ENCODE measurements at regions not wholly inside any gene's neighbourhood (a gene's known extent, or its start where the extent isn't known, plus 50 kb on each side); places are given as distances from the start of the nearest gene placed in this dataset.
A peak's percentile ranks its signal among the peaks of the same experiment; 100 is the strongest.
"Not testable (repeated sequence)": the region's sequence is repeated elsewhere in the genome, so short reads cannot be mapped to it uniquely, and the experiment has no call there.

DNA sequence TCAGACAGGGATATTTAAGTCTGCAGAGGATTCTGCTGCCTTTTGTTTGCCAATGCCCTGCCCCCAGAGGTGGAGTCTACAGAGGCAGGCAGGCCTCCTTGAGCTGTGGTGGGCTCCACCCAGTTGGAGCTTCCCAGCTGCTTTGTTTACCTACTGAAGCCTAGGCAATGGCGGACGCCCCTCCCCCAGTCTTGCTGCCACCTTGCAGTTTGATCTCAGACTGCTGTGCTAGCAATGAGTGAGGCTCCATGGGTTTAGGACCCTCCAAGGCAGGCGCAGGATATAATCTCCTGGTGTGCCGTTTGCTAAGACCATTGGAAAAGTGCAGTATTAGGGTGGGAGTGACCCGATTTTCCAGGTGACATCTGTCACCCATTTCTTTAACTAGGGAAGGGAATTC lies 132.7 kb downstream of the UNC93B1 start:
- DNase-seq = not testable (repeated sequence)

- not testable (repeated sequence) for DNase-seq
These were observed 141.0 kb downstream of the UNC93B1 start for GRCh38 chr11:67862896-67863295.

- peak; percentile 69 for DNase-seq
These were observed 144.3 kb downstream of the UNC93B1 start for GRCh38 chr11:67859513-67860161.

DNA sequence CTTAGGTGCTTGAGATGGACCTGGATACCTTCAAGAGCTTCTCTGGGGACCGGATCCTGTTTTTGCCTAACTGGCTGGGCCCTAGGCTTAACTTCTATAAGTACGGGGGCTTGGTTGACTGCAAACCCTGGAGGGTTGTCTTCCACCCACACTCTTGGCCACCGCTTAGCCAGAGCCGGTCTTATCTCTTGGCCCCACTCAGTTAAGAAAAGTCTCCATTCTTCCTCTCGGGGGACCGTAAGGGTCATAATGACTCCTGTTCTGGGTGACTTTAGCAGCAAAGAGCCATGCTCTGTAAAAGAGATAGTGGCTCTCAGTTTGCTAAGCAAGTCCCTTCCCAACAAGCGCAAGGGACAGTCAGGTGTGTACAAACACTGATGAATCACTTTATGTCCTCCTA lies 153.2 kb downstream of the UNC93B1 start:
- not testable (repeated sequence) for DNase-seq

GRCh38 chr11:67849766-67850165 lies 154.1 kb downstream of the UNC93B1 start:
- DNase-seq = not testable (repeated sequence)

DNA sequence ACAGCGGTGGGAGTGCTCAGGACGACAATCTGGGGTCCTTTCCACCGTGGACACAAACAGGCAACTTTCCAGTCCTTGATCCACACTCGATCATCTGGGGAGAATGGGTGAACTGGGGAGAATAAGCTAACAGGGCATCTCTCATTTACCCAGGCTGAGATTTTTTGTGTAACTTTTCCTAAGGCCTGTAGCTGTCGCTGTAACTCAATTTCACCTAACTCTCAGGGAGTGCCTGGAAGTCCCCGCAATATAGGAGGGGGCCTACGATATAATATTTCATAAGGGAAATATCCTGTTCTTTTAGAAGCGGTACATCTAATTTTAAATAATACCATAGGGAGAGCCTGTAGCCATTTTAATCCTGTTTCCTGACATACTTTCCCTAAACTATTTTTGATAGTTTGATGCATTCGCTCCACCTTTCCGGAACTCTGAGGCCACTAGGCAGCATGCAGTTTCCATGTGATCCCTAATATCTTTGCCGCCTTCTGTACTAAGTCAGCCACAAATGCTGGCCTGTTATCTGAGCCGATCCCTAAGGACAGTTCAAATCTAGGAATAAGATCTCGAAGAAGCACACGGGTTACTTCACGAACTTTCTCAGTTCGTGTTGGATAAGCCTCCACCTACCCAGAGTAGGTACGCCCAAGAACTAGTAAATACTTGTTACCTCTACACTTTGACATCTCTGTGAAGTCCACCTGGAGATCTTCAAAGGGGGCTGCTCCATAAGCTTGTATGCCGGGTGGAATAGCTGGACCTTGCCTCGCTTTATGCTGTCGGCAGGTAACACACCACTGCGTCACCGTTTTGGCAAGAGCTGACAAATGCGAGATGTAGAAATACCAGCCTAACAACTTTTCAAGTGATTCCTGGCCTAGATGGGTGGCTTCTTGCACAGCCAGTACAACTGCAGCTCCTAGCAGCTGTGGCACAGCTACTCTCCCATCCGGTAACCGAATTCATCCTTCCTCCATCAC lies 155.7 kb downstream of the UNC93B1 start:
- not testable (repeated sequence) for DNase-seq

- DNase-seq = not testable (repeated sequence)
These were observed 157.6 kb downstream of the UNC93B1 start for GRCh38 chr11:67846303-67846702.

- DNase-seq = not testable (repeated sequence)
These were observed 158.6 kb downstream of the UNC93B1 start for GRCh38 chr11:67845296-67845695.

DNA sequence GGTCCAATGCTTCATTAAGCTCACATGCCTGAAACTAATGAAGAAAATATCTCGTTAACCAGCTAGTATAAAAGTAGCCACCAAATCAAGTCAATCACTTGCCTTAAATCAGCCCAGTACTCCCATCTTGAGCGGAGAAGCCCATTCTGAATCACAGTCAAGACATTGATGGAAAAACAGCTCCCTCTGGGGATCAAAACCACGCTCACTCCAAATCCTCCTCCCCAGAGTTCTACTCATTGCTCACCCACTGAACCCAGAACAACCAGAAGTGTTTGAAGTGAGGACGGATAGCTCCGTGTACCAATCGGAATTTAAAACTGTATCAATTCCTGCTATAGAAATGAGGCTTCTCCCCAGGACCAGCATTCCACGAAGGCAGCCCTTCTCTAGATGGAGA lies 163.3 kb downstream of the UNC93B1 start:
- DNase-seq = not testable (repeated sequence)

- not testable (repeated sequence) for DNase-seq
These were observed 155.7 kb upstream of the ALDH3B2 start for GRCh38 chr11:67830152-67830551.

DNA sequence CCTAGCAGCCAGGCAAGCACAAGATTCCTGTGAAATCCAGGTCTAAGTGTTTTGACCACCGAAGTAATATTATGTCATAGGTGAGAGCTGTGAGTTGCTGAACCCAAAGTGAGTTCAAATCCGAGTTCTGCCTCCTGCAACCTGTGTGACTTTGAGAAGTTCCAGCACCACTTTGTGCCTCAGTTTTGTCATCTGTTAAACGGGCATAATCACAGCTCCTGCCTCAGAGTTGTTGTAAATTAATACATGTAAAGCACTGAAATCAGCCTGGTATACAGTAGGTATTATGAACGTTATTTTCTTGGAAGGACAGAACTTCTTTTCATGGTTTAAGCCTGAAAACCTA lies 152.5 kb upstream of the ALDH3B2 start:
- not testable (repeated sequence) for DNase-seq

GRCh38 chr11:67826028-67826950 lies 151.9 kb upstream of the ALDH3B2 start:
- DNase-seq = not testable (repeated sequence)

DNA sequence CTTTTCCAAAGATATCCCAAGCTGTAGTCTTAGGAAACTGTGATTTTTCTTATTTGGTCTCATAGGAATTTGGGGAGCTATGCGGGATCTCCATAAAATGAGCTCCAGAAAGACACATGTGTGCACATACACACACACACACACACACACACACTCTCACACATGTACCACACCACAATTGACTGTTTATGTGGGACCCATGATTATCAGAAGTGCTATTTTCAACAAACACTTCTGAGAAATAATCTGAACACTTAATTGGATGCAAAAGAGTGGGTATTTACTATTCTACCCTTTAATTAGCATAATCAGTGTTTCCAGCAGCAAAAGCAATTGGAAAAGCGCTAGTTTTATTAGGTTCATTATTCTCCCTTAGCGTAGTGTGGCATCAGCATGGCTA lies 150.4 kb upstream of the ALDH3B2 start:
- DNase-seq = not testable (repeated sequence)

DNA sequence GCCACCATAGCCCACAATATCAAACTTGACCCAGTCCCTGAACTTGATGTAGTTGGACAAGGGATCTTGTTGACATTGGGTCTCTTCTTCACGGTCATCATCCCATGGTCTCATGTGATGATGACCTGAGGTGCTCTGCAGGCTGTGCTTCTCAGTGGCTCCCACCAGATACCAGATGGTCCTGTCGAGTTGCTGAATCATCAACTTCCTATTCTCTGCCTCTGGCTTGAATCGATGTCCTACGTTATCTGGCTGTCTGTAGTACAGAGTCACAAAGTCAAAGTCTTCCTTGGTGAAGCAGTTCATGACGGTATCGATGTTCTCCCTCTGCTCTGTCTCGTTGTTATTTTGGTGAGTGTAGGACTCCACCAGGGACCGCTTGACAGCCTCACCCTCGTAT lies 145.7 kb upstream of the ALDH3B2 start:
- DNase-seq = no peak

DNA sequence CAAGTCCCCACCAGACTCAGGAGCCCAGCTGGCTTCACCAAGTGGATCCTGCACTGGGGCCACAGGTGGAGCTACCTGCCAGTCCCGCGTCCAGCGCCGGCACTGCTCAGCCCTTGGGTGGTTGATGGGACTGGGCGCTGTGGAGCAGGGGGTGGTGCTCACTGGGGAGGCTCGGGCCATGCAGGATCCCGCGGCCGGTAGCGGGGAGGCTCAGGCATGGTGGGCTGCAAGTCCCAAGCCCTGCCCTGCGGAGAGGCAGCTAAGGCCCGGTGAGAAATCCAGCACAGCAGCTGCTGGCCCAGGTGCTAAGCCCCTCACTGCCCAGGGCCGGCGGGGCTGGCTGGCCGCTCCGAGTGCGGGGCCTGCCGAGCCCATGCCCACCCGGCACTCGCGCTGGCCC lies 143.1 kb upstream of the ALDH3B2 start:
- DNase-seq = not testable (repeated sequence)

GRCh38 chr11:67809301-67809700 lies 134.9 kb upstream of the ALDH3B2 start:
- not testable (repeated sequence) for DNase-seq

GRCh38 chr11:67807896-67808295 lies 133.5 kb upstream of the ALDH3B2 start:
- DNase-seq = not testable (repeated sequence)

GRCh38 chr11:67806728-67807235 lies 132.4 kb upstream of the ALDH3B2 start:
- not testable (repeated sequence) for DNase-seq

DNA sequence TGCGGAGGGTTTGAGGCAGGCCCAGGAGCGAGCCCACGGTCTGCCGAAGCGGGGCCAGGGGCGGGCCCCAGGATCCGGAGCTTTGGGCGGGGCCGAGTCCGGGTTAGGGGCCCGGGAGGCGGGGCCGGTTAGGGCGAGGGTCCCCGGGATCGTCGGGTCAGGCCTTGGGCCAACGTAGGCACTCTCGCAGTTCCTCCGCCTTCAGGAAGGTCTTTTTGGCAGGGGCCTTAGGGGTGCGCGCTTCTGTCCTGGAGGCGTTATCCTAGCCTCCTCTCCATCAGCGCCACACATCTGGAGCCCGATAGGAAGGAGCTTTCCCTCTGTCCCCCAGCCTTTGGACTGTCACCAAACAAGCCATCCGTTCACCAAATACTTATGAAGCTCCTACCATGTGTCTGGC lies 131.8 kb upstream of the ALDH3B2 start:
- not testable (repeated sequence) for DNase-seq

GRCh38 chr11:67805253-67806126 lies 131.1 kb upstream of the ALDH3B2 start:
- peak; percentile 100 for DNase-seq

DNA sequence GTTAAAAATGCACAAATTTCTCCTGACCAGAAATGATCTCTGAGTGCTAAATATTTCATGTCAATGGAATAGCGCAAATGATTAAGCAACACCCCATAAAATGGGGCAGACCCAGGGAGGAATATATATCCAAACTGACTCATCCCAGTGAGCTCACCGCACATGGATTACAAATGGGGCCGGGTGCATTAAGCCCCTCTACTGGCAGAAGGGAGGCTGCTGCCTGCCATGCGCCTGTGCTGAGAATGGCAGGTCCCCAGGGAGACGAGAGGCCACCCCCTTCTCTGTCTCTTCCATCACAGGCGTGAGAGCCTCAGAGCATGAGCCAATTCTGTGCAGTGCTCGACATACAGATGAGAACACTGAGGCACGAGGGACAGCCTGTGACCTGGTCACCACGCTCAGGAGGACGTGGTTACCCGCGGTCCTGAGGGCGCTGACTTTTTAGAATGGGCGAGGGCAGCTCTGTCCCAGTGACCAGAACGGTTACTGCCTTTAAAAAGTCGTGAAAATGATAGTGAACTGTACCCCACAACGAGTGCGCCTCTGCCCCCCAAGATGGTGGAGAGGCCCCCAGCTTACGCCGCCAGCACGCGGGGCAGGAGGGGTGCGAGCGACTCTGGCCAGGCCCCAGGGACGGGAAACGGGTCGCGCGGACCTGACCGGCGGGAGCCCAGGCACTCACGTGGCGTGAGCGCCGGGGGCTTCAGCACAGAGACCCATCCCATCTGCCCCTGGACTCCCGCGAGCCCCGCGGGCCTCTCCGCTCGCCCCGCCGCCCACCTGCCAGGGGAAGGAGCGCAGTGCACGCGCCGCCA lies 130.2 kb upstream of the ALDH3B2 start:
- peak; percentile 23 for DNase-seq
